NCI-H2227 (cell line): ENCODE measurements at regions not wholly inside any gene's neighbourhood (a gene's known extent, or its start where the extent isn't known, plus 50 kb on each side); places are given as distances from the start of the nearest gene placed in this dataset.

ENCODE experiments used
- DNase-seq: peaks from one replicate; lab custom pipeline; 2025; ENCODE audit not compliant: unreplicated experiment; lab: John Stamatoyannopoulos, UW

GRCh38 chr2:71783215-71783614 is 329.9 kb downstream of the DYSF start:
- no peak for DNase-seq

DNA sequence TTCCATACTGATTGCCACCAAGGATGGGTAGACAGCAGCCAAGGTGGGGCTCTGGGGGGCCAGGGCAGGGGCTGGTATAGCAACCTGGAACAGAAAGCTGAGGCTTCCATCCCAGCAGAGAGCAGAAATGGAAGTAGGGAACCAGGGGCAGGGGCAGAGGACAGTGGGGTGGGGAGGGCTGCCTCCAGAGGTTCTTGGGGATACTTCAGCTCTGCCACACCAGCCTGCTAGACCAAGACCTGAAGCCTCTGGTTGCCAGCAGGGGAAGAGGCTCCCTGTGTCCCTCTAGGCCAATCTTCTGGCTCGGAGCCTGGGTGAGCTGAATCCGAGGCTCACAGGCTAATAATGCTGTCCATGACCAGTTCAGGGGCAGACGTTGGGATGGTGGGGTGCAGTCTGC is 329.0 kb downstream of the DYSF start:
- no peak for DNase-seq

DNA sequence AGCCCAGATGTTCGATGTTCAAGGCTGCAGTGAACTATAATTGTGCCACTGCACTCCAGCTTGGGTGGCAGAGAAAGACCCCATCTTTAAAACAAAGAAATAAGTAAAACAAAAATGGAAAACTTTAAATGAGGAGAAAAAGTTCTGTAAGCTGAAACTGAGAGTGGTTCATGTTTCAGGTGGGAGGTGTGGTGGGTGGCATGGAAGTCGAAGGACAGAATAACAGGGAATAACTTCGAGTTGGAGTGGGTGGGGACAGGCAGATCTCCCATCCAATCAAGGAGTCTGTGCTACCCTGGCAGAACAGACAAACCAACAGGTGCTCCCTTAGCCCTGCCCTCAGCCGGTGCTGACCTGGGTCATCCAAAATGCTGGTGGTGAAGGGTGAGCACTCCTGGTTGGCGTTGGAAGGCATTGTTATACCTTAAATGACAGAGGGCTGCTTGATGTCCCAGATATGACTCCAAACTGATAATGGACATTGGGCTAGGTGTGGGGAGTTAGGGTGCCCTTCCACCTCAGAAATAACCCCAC is 328.4 kb downstream of the DYSF start:
- DNase-seq, result no peak

DNA sequence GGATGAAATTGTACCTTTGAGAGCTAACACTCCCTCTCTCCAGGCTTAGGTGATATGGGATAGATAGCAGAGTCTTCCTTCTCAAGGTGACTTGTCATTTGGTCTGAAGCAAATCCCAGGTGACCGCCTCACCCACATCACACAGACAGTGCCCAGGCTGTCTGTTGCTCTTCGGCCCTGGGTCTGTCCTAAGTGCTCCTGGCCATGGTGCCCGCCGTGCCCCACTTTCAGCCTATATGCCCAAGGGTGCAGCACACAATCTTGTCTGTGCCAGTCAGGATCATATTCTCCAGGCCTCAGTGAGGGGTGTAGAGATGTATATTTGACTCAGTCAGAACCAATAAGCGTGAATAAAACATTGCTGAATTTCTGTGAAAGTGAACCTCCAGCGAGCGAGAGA is 326.8 kb downstream of the DYSF start:
- no peak for DNase-seq

GRCh38 chr2:71779774-71780105 is 326.4 kb downstream of the DYSF start:
- no peak for DNase-seq

DNA sequence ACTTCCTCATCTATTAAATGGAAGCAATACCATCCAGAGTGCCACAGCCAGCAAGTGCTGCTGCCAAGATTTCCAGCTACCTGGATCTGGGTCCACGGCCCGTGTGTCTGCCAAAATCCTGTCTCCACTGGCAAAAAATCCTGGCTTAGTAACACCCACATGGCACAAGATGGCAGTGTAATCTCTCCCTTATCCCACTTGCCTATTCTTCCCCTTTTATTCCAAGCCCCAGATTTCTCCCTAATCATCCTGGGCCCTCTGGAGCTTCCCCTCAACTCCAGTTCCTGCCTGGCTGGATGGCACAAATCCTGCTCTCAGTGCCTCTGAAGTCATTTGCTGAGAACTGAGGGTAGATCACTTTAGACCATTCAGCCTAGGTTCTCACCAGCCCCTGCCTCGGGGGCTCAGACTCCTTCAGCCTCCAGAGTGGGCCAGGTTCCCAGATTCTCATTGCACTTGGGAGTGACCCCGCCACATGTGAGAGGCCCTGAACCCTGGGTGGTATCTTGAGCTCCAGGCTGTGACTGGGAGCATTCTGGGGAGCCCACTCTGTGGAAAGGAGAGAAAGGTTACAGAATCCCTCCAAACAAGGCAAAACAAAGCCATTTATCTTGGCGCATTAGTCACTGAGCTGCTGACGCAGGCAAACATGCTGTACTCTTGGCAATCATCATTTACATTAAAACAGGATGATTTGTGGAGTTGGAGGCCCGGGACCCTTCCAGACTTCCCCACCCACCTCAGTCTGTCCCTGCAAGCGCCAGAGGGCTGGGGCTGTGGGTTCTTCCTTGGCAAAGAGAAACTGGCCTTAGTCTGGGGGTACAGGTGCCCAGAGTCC is 325.8 kb downstream of the DYSF start:
- no peak for DNase-seq

- no peak for DNase-seq
Observed at GRCh38 chr2:71778514-71778913, 325.2 kb downstream of the DYSF start.

- no peak for DNase-seq
Observed at GRCh38 chr2:71777946-71778345, 324.6 kb downstream of the DYSF start.

- DNase-seq, result no peak
Observed at GRCh38 chr2:71776227-71776626, 322.9 kb downstream of the DYSF start.

DNA sequence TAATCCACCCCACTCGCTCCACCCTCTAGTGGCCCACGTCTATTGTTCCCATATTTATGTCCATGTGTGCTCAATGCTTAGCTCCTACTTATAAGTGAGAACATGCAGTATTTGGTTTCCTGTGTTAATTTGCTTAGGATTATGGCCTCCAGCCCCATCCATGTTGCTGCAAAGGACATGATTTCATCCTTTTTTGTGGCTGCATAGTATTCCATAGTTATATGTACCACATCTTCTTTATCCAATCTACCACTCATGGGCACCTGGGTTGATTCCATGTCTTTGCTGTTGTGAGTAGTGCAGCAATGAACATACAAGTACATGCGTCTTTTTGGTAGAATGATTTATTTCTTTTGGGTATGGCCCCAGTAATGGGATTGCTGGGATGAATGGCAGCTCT is 319.9 kb downstream of the DYSF start:
- DNase-seq, result no peak

DNA sequence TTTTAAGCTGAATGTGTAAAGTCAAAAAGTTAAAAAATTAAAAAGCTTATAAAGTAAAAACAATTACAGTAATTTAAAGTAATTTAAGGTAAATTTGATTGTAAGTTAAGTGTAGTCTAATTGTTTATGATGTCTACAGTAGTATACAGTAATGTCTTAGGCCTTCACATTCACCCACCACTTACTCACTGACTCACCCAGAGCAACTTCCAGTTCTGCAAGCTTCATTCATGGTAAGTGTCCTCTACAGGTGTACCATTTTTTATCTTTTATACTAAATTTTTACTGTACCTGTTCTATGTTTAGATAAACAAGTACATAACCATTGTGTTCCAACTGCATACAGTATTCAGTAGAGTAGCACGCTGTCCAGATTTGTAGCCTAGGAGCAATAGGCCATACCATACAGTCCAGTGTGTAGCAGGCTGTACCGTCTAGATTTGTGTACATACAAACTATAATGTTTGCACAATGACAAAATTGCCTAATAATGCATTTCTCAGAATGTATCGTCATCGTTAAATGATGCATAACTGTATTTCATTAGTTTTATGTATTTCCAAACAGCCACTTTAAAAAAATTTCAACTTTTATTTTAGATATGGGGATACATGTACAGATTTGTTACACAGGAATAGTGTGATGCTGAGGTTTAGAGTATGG is 319.3 kb downstream of the DYSF start:
- no peak for DNase-seq

GRCh38 chr2:71767663-71768062 is 314.3 kb downstream of the DYSF start:
- no peak for DNase-seq

DNA sequence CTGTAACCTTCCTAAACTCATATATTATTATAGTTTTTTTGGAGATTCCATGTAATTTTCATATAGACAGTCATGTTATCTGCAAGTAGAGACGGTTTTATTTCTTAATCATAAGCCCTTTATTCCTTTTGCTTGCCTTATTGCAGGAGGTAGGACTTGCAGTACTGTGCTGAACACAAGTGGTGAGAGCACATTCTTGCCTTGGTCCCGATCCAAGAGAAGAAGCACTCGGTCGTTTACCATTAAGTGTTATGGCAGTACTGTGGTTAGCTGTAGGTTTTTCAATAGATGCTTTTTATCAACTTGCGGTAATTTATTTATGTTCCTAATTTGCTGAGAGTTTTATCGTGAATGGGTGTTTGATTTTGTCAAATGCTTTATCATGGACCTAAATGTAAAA is 305.7 kb downstream of the DYSF start:
- no peak for DNase-seq

- DNase-seq, result no peak
Observed at GRCh38 chr2:71757351-71757750, 304.0 kb downstream of the DYSF start.

DNA sequence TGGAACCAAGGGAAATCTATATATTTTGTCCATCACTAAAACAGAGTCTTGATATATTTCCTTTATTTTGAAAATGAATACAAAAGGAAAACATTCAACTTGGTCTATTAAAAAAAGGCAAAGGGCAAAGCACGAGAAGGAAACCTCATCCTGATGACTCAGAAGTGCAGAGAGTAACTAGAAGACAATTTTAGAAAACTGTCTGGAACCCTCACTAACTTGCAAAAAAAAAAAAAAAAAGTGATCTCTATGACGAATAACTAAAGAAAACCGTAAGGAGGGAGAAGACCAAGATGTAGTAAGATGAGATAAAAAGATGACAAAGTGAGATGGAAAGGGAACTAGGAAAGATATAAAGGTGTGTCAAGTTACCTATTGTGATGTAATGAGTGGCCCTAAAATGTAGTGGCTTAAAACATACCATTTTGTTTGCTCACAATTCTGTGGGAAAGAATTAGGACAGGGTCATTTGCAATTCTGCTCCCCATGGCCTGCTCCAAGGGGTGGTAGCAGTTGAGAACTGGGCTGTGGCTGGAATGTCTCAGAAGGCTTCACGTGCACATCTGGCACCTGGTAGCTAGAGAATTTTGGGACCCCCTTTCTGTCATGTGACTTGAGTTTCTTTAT is 303.0 kb downstream of the DYSF start:
- no peak for DNase-seq

- DNase-seq, result no peak
Observed at GRCh38 chr2:71751590-71751989, 298.2 kb downstream of the DYSF start.

DNA sequence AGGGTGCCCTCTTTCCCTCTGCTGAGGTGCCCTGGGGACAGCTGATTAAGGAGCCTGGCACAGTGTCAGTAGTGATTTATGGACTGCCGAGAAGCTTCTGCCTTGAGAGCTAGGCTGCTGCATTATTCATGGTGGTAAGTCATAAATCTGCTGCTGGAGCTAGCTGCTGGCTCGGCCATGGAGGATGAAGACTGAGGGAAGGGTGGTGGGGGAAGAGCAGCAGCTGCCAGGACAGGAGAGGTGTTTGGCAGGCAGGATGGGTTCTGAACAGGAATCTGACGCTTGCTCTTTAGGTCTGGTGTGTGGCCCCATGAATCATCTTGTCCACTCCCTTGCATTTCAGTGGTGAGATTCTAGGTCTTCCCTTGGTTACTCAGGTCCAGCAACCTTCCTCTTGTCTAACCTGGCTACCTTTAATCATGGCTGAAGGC is 296.3 kb downstream of the DYSF start:
- DNase-seq, result no peak

- no peak for DNase-seq
Observed at GRCh38 chr2:71748227-71748626, 294.9 kb downstream of the DYSF start.

DNA sequence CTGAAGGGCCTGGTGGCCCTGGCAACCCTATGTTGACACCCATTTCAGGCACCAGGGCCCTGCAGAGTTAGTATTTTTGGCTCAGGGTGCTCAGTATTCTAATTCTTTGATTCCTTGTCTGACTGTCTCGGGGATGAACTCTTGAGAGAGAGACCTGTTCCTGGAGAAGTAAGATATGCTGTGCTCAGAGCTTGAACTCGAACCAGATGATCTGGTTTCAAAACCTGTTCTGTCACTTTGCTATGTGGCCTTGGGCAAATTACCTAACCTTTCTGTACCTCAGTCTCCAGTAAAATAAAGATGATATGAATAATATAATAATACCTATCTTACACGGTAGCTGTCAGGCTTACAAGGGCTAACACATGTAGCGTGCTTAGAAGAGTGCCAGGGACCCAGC is 294.2 kb downstream of the DYSF start:
- DNase-seq, result no peak

- no peak for DNase-seq
Observed at GRCh38 chr2:71746946-71747501, 293.7 kb downstream of the DYSF start.

DNA sequence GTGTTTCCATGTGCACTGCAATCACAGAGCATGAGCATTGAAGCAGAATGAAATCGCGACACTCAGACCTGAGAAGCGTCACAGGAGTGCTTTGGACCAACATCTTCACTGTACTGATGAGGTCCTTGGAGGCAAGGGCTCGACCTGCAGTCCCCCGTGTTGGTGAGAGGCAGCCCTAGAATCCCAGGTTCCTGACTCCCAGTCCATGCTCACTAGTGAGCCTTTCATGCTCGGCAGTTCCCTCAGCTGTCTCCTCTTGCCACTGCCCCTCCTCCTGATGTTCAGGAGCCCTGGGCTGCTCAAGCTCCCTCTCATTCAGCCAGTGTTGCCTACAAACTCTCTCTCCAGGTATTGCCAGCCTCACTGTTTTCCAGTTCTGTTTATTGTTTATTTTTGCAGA is 291.4 kb downstream of the DYSF start:
- no peak for DNase-seq
